HG03159 (cell line): ENCODE measurements at regions not wholly inside any gene's neighbourhood (a gene's known extent, or its start where the extent isn't known, plus 50 kb on each side); places are given as distances from the start of the nearest gene placed in this dataset.

Experiments
- ATAC-seq: cut with Tn5 transposase; IDR thresholded peaks from one replicate; pipeline ENCODE4 v1.9.1; 2021; ENCODE audit warnings: mild to moderate bottlenecking, moderate library complexity; ENCODE audit not compliant: unreplicated experiment

DNA sequence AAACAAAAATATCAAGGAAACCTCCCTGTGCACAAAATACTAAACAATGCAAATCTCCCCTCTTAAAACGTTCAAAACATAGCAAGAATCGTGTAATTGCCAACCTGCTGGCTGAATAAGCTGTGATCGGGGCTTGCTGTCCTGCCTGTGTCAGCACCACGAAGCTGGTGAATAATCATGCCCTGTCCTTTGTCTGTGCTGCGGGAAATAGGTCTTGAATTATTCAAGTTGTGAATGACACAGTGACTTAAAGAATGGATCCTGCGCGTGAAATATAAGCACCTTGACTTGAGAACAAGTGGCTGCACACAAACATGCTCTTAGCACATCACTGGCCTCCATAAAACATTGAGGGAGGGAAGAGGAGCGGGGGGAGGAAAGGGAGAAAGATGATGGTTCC lies 130.2 kb downstream of the OAT start:
- no peak for ATAC-seq

DNA sequence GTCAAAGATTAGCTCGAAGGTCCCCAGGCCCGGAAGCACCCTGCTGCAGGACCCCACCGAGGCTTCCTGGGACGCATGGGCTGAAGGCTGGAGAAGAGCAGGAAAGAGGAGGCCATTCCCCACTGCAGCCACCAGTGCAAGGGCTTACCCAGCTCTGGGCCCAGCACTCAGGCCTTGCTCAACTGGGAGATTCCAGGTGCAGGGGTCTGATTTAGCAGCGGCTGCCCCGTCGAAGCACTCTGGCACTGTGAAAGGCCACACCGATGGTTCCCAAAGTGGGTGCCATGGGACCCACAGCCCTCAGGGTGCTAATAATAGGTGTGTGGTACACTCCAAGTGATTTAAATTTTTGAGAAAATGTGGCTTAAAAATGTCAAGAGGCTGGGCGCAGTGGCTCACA lies 130.9 kb downstream of the OAT start:
- ATAC-seq, result no peak

DNA sequence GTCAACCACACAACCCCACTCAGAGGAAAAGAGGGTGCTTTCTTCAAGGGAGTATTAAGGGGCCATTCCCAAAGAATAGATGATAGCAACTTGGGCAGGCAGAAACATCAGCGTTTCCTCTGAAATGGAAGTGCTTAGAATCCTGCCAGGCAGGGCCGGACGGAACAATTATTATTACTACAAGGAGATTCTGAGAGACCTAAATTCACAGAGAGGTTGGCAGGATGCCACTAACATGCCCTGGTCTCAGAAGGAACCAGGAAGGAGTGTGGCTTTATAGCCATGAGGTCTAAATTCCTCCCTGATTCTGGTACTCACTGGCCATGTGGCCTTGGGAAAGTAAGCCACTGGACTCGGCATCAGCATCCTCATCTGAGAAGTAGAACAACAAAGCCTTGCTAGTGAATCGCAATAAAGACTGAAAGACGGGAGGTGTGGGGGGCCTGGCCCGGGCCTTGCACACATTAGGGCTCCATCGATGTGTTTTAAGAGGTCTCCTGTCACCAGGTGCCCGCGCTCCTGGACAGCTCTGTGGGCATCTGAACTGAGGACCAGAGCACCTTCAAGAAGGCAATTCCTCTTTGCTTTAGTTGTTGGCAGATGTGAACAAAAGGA lies 131.5 kb downstream of the OAT start:
- ATAC-seq, result no peak

DNA sequence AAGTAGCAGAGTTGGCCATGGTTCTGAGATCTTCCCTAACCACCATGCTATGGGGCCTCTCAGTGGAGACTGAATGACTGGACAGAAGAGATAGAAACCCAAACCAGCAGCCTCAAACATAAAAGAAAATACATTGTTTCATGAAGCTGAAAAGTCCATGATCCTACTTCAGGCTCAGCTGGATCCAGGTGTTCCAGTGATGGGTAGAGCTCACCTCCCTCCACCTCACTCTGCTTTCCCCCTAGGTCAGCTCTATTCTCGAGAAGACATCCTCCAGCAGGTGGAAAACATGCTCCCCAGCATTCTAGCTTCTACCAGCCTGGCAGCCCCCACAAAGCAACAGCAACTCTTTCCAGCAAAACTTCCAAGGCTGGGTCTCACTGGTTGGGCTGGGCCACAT lies 132.1 kb downstream of the OAT start:
- no peak for ATAC-seq

DNA sequence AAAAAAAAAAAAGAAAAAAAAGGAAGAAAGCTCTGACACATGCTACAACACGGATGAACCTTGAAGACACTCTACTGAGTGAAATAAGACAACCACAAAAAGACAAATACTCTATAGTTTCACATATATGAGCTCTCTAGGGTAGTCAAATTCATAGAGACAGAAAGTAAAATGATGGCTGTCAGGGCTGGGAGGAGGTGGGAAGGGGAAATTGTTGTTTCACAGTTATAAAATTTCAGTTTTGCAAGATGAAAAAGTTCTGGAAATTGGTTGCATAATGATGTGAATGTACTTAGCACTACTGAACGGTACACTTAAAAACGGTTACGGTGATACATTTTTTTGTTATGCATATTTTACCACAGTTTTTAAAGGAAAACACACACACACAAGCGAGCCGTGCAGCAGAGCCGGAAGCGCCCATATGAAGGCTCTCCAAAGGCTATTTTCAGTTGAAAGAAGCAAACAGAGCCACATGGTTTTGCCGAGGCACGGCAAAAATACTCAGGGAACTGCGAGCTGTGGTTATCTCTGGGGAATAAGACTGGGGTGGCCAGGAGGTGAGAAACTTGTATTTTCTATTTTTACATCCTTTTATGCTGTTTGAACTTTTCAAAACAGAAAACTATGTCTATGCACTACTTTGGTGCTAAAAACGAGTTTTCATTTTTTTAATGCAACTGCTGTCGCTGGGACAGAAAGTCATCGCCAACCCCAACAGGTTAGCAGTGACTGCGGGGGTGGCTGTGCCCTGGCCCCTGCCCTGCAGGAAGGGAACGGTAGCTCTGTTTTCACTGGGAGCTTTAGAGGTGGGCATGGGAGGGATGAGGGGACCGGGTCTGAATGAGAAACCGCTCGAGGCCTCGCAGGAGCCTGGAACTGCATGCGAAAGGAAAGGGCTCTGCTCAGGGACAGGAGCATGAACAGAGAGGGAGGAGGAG lies 132.9 kb downstream of the OAT start:
- ATAC-seq, result peak; percentile 82

DNA sequence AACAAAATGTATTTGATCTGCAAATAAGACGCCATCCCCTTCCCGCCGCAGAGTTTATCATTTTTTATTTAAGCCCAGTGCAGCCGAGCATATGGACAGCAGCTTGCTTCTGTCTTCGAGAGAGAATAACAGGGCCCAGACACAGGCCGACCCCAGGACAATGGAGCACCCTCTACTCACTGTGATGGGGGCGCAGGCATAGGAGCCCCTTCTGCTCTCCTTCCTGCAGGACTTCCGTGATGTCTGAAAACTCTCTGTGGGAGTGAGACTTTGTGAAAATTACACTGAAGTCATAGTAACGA lies 134.8 kb downstream of the OAT start:
- no peak for ATAC-seq

DNA sequence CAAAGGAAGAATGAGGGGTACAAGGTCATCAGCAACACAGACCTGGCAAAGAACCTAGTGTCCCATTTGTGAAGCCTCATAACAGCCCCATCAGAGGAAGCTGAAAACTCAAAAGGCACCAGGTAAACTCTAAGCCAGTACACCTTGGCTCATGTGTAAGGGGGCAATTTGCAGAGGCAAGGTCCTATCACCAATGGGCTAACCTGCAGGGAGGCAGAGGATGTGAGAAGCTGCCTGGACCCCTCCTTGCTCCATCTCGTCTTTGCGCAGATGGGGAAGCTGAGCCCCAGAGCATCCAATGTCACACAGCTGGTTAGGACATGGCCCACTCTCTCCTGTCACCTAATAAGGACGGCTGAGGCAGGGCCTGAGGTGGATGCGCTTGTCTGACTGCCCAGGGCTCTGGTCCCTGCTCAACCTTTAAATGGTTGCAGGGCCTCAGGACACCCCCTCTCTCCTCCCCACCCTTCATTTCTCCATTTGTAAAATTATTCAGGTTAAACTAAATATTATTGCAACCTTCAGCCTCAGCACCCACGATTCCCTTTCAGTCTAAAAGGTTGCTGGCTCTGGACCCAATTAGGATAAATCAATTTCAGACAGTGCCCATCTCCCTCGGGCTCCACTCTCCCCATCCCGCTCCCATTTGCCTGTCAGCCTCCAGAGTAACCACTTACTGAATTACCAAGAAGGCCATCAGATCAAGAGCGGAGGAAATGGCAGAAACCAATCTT lies 135.3 kb downstream of the OAT start:
- ATAC-seq, result no peak

DNA sequence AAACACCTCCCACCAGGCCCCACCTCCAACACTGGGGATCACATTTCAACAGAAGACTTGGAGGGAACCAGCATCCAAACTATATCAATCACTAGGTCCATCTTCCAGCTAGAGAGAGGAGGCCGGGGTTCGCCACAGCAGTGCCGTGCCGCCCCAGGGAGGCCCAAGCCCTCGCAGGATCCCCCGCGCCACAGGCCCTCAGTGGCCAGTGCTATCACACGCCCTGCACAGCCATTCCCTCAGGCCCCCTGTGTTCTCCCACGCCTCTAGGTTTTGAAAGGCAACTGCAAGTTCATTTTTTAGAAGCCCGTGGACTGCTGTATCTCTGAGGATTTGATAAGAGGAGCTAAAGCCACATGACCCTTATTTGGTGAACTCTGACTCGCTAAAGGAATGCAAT lies 136.4 kb downstream of the OAT start:
- no peak for ATAC-seq

DNA sequence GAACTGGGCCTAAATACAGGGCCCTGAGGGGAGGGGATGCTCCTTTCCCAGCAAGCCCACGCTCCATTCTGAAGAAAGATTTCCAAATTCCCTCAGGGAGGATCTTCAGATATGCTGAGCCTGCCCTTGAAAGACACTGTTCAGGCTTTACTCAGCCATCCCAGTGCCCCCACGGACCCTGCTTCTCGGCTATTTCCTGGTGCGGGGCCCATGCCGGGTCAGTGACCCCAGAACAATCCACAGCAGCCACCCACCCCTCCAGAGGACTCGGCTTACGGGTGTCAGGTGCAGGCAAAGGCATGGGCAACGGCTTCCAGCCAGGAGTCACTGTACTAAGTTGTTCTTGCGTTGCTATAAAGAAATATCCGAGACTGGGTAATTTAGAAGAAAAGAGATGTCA lies 137.1 kb downstream of the OAT start:
- no peak for ATAC-seq

DNA sequence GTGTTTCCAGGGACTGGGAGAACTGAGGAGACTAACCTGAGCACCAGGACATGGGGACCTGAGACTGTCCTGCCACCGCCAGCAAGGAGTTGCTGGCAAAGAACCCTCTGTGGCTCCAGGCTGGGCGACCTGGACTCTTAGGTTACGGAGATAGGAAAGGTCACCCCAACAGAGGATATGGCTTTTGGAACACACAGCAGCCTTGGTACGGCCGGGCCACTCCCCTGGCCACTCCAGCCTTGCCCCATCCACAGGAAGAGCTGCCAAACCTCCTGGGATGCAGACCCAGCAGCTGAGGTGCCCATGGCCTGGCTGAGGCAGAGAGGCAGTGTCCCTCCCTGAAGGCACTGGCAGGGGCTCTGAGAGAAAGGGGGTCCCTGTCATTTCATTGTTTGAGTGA lies 137.8 kb downstream of the OAT start:
- no peak for ATAC-seq

DNA sequence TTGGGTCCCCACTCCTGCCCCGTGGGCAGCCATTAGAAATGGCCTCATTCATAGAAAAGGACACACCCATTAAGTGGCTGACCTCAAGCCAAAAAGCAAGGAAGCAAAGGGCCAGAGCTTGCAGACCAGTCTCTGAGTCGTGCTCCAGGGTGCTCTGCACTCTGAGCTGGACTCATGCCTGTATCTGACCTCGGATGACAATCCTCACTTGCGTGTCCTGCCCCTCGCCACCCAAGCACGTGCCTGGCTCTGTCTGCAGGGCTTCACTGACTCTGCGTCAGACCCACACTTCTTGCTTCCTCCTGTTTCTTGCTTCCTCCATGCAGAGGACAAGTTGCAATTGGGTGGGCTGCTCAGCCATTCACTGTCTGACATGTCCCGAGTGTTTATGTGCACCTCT lies 138.8 kb downstream of the OAT start:
- no peak for ATAC-seq

DNA sequence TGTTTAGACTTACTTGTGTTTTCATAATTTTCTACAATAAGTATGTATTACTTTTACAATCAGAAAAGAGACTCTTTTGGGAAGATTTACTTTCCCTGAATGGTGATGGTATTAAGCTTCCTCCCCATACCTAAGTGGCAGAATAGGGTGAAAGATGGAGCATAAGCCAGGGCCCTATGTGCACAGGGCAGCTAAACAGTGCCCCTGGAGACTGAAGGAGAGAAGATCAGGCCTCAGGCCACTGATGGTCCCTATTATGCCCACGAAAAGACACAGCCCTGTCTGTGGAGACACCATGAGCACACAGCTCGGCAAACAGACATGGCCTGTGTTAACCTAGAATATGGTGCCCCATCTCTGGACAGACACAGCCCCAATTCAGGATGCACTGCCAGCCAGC lies 139.4 kb downstream of the OAT start:
- ATAC-seq, result no peak

DNA sequence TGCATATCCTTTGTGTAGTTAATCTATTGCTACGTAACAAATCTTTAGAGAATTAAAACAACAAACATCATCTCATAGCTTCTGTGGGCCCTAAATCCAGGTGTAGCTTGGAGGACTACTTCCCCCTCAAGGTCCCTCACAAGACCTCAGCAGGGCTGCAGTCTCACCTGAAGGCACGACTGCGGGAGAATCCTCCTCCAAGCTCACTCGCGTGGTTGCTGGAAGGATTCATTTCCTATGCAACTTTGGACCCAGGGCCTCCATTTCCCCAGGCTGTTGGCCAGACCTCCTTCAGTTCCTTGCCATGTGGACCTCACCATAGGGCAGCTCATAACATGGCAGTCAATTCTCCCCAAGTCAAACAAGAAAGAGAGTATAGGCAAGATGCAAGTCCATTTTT lies 140.4 kb downstream of the OAT start:
- no peak for ATAC-seq

DNA sequence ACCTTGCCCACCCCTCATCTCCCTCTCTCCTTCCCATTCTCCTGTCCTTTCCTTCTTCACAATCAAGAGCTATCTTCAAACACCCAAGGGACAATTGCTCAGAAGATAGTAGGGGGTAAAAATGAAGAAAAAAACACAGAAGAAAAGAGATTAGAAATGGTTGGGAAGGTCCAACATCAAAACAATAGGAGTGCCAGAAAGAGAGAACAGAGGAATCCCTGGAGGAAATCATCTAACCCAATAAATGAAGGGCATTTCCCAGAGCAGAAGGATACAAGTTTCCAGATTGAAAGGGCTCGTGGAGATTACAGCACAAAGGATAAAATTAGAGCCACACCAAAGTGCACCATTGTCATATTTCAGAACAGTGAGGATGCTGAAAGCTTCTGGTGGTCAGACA lies 145.6 kb downstream of the OAT start:
- ATAC-seq, result no peak

DNA sequence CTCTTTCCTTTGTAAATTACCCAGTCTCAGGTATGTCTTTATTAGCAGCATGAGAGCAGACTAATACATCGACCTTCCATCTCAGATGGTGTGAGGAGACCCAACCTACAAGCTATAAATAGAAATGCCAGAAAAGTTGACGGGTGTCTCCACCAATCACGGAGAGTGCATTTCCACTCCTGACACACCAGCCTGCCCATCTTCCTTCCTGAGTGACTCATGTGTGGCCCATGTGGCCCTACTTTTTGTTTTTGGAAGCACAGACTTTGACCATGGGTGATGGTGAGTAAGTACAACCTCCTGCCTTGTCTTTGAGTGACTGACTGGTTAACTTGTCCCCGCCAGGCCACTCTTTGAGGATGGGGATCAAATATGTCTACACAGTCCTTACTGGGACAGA lies 147.0 kb downstream of the OAT start:
- ATAC-seq, result no peak

DNA sequence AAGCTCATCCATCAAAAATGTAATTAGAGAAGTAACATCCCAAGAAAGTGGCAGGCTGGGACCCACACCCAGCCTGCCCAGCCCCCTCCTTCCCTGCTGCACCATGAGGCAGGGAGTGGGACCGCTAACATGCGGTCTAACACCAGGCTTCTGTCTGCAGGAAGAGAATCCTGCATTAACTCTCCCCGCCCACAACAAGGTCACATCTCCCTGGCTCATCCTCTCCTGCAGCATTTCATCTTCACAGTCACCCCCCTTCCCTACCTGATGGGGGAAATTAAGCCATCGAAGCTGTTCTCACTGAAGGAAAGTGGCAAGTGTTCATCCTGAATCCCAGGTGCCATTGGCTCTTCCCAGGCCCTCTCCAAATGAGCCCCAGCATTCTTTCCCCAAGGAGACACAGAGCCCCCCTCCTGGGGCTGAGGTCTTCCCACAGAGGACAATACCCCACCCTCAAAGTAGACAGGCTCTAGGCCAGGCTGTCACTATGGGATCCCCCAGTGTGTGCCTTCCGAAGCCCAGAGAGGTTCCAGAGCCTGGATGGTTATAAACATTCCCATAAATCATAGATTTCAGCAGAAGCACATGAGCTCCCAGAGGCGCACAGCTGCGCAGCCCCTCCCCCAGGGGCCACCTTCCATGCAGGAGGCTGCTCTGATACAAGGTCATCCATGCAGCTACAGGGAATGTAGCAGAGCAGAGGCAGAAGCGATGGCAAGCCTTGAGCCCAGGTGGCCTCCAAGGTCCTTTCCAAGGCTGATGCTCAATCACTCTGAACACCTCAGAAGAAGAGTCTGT lies 148.0 kb downstream of the OAT start:
- ATAC-seq, result no peak

DNA sequence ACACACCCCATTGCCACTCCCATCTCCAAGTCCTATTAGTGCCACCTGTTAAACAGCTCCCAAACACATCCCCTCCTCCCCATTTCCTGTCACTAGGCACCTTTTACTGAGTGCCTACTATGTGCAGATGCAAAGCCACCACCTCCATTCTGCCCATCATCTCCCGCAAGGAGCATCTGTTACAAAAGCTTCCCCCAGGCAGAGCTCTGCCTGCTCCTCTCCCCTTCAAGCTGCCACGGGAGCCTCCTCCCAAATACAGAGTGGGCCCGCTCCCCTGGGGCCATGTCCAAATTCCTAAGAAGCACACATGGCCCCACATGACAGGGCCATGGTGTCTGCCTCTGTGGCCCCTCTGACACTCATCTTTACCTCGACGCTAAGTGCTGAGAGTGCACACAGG lies 149.7 kb downstream of the OAT start:
- no peak for ATAC-seq

DNA sequence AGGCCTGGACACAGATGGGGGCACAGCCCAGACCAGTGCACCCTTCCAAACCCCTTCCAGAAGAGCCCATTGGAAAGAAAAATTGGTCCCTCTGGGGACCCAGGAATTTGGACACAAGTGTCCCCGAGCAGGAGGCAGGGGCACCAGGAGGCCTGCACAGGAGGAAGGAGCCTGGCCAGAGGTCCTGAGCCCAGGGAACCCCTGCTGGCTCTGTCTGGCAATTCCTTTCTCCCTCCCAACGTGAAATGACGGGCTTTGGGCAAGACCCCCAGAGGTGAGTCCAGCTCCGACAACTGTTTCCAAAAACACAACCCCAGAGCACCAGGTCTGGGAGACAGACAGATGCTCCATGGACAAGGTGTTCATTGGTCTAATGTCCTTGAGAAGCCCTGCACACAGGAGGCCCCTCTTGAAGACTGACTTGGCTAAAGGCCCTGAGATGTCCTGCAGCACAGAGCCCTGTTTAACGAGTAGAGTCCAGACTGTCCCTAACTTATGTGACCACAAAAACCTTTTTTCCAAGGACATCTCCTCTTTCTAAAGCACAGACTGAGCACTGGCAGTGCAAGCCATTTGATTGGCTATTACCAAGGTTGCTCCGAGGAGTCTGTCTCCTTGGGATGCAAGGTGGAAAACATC lies 150.7 kb downstream of the OAT start:
- ATAC-seq, result no peak

DNA sequence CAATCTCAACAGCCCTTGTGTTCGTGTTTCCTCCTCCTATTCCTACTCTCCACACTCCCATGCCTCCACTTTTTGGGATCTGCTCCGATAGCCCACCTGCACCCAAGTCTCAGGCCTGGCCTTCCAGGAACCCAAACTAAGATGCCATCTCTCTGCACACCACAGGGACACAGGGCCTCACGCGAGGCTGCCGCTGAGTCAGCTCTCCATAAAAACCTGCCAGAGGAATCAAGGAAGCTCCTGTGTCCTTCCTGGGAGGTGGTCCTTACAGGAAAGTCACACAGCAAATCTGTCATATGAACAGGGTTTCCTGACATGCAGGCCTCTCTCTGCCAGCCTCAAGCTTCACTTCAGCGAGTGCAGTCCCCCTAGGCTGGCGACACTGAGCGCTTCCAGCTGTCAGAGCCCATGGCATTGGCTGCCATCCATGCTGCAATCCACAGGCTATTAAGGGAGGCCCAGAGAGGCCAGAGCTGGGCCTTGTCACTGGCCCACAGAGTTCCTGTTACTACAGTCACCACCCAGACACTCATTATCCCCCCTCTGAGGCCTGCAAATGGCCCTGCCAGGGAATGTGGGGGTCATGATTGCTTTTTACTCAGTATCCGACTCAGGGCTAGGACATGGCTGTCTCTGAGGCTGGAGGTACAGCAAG lies 151.4 kb downstream of the OAT start:
- ATAC-seq, result no peak

DNA sequence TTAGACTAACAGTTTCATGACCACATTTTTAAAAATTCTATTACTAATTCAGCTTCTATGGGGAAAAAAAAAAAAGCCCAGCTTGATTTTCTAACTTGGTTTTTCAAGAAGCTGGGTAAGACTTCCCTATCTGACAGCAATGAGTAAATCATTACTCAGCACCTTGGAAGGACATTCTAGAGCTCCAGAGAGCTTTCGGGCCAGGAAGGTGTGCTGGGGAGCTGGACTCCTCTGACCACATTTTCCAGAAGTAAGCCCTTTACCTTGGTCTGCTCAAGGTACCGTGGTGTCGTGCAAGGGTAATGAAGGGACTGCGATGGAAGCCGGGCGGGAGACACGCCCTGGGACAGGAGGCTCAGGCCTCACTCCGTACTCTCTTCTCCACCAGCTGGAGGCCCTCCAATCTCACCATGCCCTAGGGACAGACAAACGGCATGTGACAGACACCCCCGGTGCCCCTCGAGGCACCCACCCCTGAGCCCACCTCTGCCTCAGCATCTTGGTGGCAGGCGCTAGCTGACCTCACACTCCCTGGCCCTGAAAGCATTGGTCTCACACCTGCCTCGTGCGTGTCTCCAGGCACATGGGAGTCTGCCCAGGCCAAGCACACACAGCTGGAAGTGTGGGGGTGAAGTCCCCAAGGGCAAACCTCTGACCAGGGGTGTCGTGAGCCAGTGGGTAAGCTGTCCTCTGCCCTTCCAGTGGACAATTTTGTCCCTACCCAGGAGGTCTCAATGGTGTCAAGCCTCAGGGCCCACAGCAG lies 152.1 kb downstream of the OAT start:
- no peak for ATAC-seq
